IMR-90 (cell line): ENCODE measurements at regions not wholly inside any gene's neighbourhood (a gene's known extent, or its start where the extent isn't known, plus 50 kb on each side); places are given as distances from the start of the nearest gene placed in this dataset.

Experiments used
- ATAC-seq: fragments of 200-7000 bp; cut with Tn5 transposase; 2 replicates; pipeline ENCODE4 v1.9.1; 2020; ENCODE audit warnings: low read depth, mild to moderate bottlenecking, moderate library complexity
- BruUV-seq: library from RNA; stranded (reverse); fragments of 400-500 nt; replicated peaks from 2 replicates; lab custom pipeline; 2021; lab: Mats Ljungman, UMichigan
- CTCF ChIA-PET: fragments of 300-600 bp; formaldehyde crosslinking; extraction: SDS; loops from one replicate; lab custom pipeline; 2021; ENCODE audit warnings: antibody characterized with exemption; lab: Yijun Ruan, JAX
- POLR2A ChIA-PET: fragments of 300-600 bp; sonication (Branson Sonifier 250); formaldehyde crosslinking; loops from one replicate; lab custom pipeline; 2022; ENCODE audit warnings: antibody characterized with exemption; ENCODE audit not compliant: unreplicated experiment; lab: Charles Lee
- DNase-seq: peaks from one replicate; pipeline ENCODE4 v3.0.0; 2013
- H2AFZ ChIP-seq: replicated peaks from 2 replicates; pipeline ENCODE3; 2013; ENCODE audit warnings: low read length, mild to moderate bottlenecking; ENCODE audit not compliant: poor library complexity
- H2AK5ac ChIP-seq: 2 replicates; pipeline ENCODE4 v1.6.1; 2013; ENCODE audit warnings: low read depth, low read length, inconsistent platforms
- H2AK9ac ChIP-seq: replicated peaks from 2 replicates; pipeline ENCODE3; 2013; ENCODE audit warnings: mild to moderate bottlenecking, low read depth, low read length, moderate library complexity; ENCODE audit not compliant: poor library complexity
- H2BK120ac ChIP-seq: 2 replicates; pipeline ENCODE4 v1.6.1; 2013; ENCODE audit warnings: low read depth, low read length, inconsistent platforms
- H2BK15ac ChIP-seq: 3 replicates; pipeline ENCODE4 v1.6.1; 2013; ENCODE audit warnings: low read depth, low read length, inconsistent platforms
- H2BK20ac ChIP-seq: 2 replicates; pipeline ENCODE4 v1.6.1; 2013; ENCODE audit warnings: low read depth, mild to moderate bottlenecking, inconsistent platforms, low read length, moderate library complexity
- H2BK5ac ChIP-seq: 2 replicates; pipeline ENCODE4 v1.6.1; 2013; ENCODE audit warnings: mild to moderate bottlenecking, low read depth, low read length, inconsistent platforms; ENCODE audit not compliant: poor library complexity, severe bottlenecking
- H3K14ac ChIP-seq: replicated peaks from 2 replicates; pipeline ENCODE4 v1.6.1; 2013; ENCODE audit warnings: low read depth, low read length, inconsistent platforms
- H3K18ac ChIP-seq: 2 replicates; pipeline ENCODE4 v1.6.1; 2013; ENCODE audit warnings: low read depth, low read length, control low read depth
- H3K23ac ChIP-seq: 2 replicates; pipeline ENCODE4 v1.6.1; 2013; ENCODE audit warnings: low read depth, low read length, inconsistent platforms
- H3K27ac ChIP-seq: 2 replicates; pipeline ENCODE4 v1.5.1; 2013; ENCODE audit warnings: mild to moderate bottlenecking, control low read depth, low read length; ENCODE audit not compliant: insufficient read depth
- H3K27me3 ChIP-seq: 2 replicates; pipeline ENCODE4 v1.6.1; 2013; ENCODE audit warnings: low read length; ENCODE audit not compliant: control insufficient read depth, insufficient read depth
- H3K36me3 ChIP-seq: 2 replicates; pipeline ENCODE4 v1.6.1; 2013; ENCODE audit warnings: low read length, mixed read lengths; ENCODE audit not compliant: control insufficient read depth, insufficient read depth
- H3K4ac ChIP-seq: 2 replicates; pipeline ENCODE4 v1.6.1; 2013; ENCODE audit warnings: low read depth, low read length, inconsistent platforms
- H3K4me1 ChIP-seq: 2 replicates; pipeline ENCODE4 v1.6.1; 2013; ENCODE audit warnings: low read length, mixed read lengths; ENCODE audit not compliant: control insufficient read depth, insufficient read depth
- H3K4me2 ChIP-seq: 2 replicates; pipeline ENCODE4 v1.6.1; 2013; ENCODE audit warnings: low read depth, mild to moderate bottlenecking, control low read depth, low read length, moderate library complexity
- H3K4me3 ChIP-seq: 2 replicates; pipeline ENCODE4 v1.5.1; 2013; ENCODE audit warnings: low read depth, mild to moderate bottlenecking, control low read depth, low read length, moderate library complexity; ENCODE audit not compliant: insufficient read depth
- H3K56ac ChIP-seq: 2 replicates; pipeline ENCODE4 v1.6.1; 2013; ENCODE audit warnings: low read length, inconsistent platforms; ENCODE audit not compliant: insufficient read depth; ENCODE audit errors: extremely low read depth
- H3K79me1 ChIP-seq, 2 experiments: 2 replicates each; pipeline ENCODE4 v1.6.1; 2013; ENCODE audit warnings: low read length in 2 of 2, inconsistent platforms in 1 of 2, low read depth in 1 of 2
- H3K9ac ChIP-seq: 2 replicates; pipeline ENCODE4 v1.6.1; 2013; ENCODE audit warnings: low read depth, low read length, control low read depth
- H3K9me1 ChIP-seq: 2 replicates; pipeline ENCODE4 v1.6.1; 2013; ENCODE audit warnings: low read length, inconsistent platforms; ENCODE audit not compliant: insufficient read depth
- H3K9me3 ChIP-seq: 2 replicates; pipeline ENCODE4 v1.6.1; 2013; ENCODE audit warnings: low read length; ENCODE audit not compliant: control insufficient read depth, insufficient read depth
- H4K20me1 ChIP-seq: 2 replicates; pipeline ENCODE4 v1.6.1; 2013; ENCODE audit warnings: low read length, inconsistent platforms; ENCODE audit not compliant: insufficient read depth
- H4K5ac ChIP-seq: 2 replicates; pipeline ENCODE4 v1.6.1; 2013; ENCODE audit warnings: mild to moderate bottlenecking, low read depth, low read length, control low read depth
- H4K8ac ChIP-seq, 2 experiments: 2 replicates each; pipeline ENCODE4 v1.6.1; 2013; ENCODE audit warnings: low read depth in 2 of 2, low read length in 2 of 2, control low read depth in 1 of 2, inconsistent platforms in 1 of 2
- H4K91ac ChIP-seq: 2 replicates; pipeline ENCODE4 v1.6.1; 2013; ENCODE audit warnings: low read depth, low read length, inconsistent platforms; ENCODE audit not compliant: insufficient read depth
- CHD1 ChIP-seq: IDR thresholded peaks from 2 replicates; pipeline ENCODE4 v1.6.1; 2012; ENCODE audit warnings: low read depth, low read length, improper control_type of control experiment
- ELK1 ChIP-seq: fragments of 150-350 bp; IDR thresholded peaks from 2 replicates; pipeline ENCODE4 v1.6.1; 2016; ENCODE audit warnings: low read depth, mild to moderate bottlenecking, low read length, moderate library complexity, borderline replicate concordance
- MAFK ChIP-seq: IDR thresholded peaks from 2 replicates; pipeline ENCODE4 v1.6.1; 2012; ENCODE audit warnings: low read depth, low read length, improper control_type of control experiment
- RCOR1 ChIP-seq: IDR thresholded peaks from 2 replicates; pipeline ENCODE4 v1.6.1; 2012; ENCODE audit warnings: mild to moderate bottlenecking, low read length, improper control_type of control experiment; ENCODE audit not compliant: insufficient replicate concordance
- RFX5 ChIP-seq: IDR thresholded peaks from 2 replicates; pipeline ENCODE4 v1.8.0; 2012; ENCODE audit warnings: low read depth, mild to moderate bottlenecking, low read length, moderate library complexity
- SMC3 ChIP-seq: fragments of 150-350 bp; IDR thresholded peaks from 2 replicates; pipeline ENCODE4 v1.6.1; 2016; ENCODE audit warnings: low read depth, mild to moderate bottlenecking, antibody characterized with exemption, low read length, moderate library complexity
- whole genome bisulfite sequencing, 2 experiments: methylation state at CpG; one replicate each; pipeline versions ENCODE4 v1.1.5 to v1.1.7; 2013; ENCODE audit warnings: missing lambda C conversion rate in 2 of 2; ENCODE audit not compliant: insufficient read length in 1 of 2; ENCODE audit errors: extremely low coverage in 2 of 2; 5-methylcytosine and 5-hydroxymethylcytosine counted together
- dilution Hi-C: fragments of 300-500 bp; cut with HindIII; formaldehyde crosslinking; loops from one replicate; pipeline ENCODE4 v1.14.3; 2018; ENCODE audit warnings: low sequenced_read_pairs; ENCODE audit not compliant: unreplicated experiment
- in situ Hi-C: fragments of 300-500 bp; cut with MboI; formaldehyde crosslinking; loops from 3 replicates; pipeline ENCODE4 v1.14.3; 2019; ENCODE audit warnings: low sequenced_read_pairs, inconsistent platforms, mixed read lengths
- intact Hi-C: fragments of 100-400 bp; cut with micrococcal nuclease; formaldehyde crosslinking; loops from 2 replicates; pipeline ENCODE4 v1.10.0; 2022

DNA sequence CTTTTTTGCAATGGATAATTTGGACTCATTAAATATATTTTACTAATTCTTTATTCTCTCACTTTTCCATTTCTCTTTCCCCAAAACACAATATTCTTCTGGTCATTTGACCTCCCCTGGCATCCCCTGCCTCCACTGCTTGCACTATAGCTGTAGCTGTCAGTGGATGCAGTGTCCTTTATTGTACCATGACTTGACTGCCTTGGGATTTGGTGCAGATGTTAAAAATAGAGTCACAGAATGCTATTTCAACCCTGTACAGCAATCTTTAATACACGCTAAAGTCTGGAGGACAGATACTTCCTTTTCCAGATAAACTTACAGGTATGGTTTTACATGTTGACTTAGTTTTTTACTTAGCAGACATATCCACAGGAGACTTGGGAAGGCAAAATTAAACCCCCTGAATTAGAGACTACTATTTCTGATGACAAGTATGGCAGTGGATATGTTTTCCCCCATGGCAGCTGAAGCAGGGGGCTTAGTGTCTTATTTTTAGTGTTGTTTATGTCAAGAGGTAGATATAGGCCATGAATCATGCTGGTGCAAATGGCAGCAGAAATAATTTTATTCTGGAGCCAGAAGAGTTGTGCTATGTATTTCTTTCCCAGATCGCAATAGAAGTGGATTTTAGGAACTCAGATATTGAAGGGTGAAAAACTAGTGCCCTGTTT lies 461.4 kb downstream of the NAF1 start:
- no peak overlapping the region for H4K8ac ChIP-seq
- H2AK9ac ChIP-seq: no peak overlapping the region
- no peaks in the 10 kb centered on the region for H3K9me1 ChIP-seq
- no peak overlapping the region for H2BK5ac ChIP-seq
- H3K4ac ChIP-seq: no peak overlapping the region
- H4K5ac ChIP-seq: no peak overlapping the region
- no peak overlapping the region for H2AK5ac ChIP-seq
- WGBS, 2 experiments: no CpG with 5 or more reads among the region's 2 CpGs
- H2BK20ac ChIP-seq: no peak overlapping the region
- no peak overlapping the region for H4K91ac ChIP-seq
- H3K9ac ChIP-seq: no peak overlapping the region
- H2BK15ac ChIP-seq: no peak overlapping the region
- peaks cover 4% of the 10 kb centered on the region for H3K9me3 ChIP-seq
- intact Hi-C loops: no loop called here
- H3K36me3 ChIP-seq: no peaks in the 10 kb centered on the region
- no peak overlapping the region for H3K4me2 ChIP-seq
- H2AFZ ChIP-seq: no peak overlapping the region
- no peak for ATAC-seq
- CTCF ChIA-PET: no interaction called here
- H3K27me3 ChIP-seq: no peaks in the 10 kb centered on the region
- H3K79me1 ChIP-seq: no peaks in the 10 kb centered on the region
- TF ChIP-seq ELK1: no peak
- no peak for TF ChIP-seq CHD1
- no peak for TF ChIP-seq SMC3
- TF ChIP-seq MAFK: no peak
- TF ChIP-seq RCOR1: no peak
- no peak for TF ChIP-seq RFX5
- POLR2A ChIA-PET: no interaction called here
- dilution Hi-C loops: no loop called here
- H3K4me3 ChIP-seq: no peak overlapping the region
- H3K18ac ChIP-seq: no peak overlapping the region
- no peak for DNase-seq
- H3K4me1 ChIP-seq: no peaks in the 10 kb centered on the region
- no peak overlapping the region for H3K27ac ChIP-seq
- no peak overlapping the region for H2BK120ac ChIP-seq
- in situ Hi-C loops: no loop called here
- no peak overlapping the region for H3K56ac ChIP-seq
- no TSS peak for BruUV-seq
- H3K23ac ChIP-seq: no peak overlapping the region
- no peak overlapping the region for H3K14ac ChIP-seq
- H4K20me1 ChIP-seq: no peaks in the 10 kb centered on the region
